Astrocyte of the cerebellum (primary cell): ENCODE measurements at regions not wholly inside any gene's neighbourhood (a gene's known extent, or its start where the extent isn't known, plus 50 kb on each side); places are given as distances from the start of the nearest gene placed in this dataset.

Experiments
- DNase-seq: peaks from one replicate; pipeline ENCODE4 v3.0.0-alpha.2; 2011; ENCODE audit warnings: low read depth
- H3K4me3 ChIP-seq: 2 replicates; pipeline ENCODE4 v1.5.1; 2011; ENCODE audit warnings: mild to moderate bottlenecking, low read depth, low read length, moderate library complexity
- in situ Hi-C: cut with HindIII; loops from 2 replicates; pipeline ENCODE4 v1.10.0; 2017; ENCODE audit warnings: low sequenced_read_pairs
- TF ChIP-seq, protein P1 (sequence below): IDR thresholded peaks from 2 replicates; pipeline ENCODE4 v1.5.1; 2012; ENCODE audit warnings: low read length, low read depth, moderate library complexity, mild to moderate bottlenecking; ENCODE audit errors: missing control alignments

- TF ChIP-seq, protein P1, sequence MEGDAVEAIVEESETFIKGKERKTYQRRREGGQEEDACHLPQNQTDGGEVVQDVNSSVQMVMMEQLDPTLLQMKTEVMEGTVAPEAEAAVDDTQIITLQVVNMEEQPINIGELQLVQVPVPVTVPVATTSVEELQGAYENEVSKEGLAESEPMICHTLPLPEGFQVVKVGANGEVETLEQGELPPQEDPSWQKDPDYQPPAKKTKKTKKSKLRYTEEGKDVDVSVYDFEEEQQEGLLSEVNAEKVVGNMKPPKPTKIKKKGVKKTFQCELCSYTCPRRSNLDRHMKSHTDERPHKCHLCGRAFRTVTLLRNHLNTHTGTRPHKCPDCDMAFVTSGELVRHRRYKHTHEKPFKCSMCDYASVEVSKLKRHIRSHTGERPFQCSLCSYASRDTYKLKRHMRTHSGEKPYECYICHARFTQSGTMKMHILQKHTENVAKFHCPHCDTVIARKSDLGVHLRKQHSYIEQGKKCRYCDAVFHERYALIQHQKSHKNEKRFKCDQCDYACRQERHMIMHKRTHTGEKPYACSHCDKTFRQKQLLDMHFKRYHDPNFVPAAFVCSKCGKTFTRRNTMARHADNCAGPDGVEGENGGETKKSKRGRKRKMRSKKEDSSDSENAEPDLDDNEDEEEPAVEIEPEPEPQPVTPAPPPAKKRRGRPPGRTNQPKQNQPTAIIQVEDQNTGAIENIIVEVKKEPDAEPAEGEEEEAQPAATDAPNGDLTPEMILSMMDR = no peak
- H3K4me3 ChIP-seq = no peak overlapping the region
- in situ Hi-C loops = no loop called here
- no peak for DNase-seq
Observed at GRCh38 chr1:214954617-214954949, 128.0 kb upstream of the KCNK2 start.

DNA sequence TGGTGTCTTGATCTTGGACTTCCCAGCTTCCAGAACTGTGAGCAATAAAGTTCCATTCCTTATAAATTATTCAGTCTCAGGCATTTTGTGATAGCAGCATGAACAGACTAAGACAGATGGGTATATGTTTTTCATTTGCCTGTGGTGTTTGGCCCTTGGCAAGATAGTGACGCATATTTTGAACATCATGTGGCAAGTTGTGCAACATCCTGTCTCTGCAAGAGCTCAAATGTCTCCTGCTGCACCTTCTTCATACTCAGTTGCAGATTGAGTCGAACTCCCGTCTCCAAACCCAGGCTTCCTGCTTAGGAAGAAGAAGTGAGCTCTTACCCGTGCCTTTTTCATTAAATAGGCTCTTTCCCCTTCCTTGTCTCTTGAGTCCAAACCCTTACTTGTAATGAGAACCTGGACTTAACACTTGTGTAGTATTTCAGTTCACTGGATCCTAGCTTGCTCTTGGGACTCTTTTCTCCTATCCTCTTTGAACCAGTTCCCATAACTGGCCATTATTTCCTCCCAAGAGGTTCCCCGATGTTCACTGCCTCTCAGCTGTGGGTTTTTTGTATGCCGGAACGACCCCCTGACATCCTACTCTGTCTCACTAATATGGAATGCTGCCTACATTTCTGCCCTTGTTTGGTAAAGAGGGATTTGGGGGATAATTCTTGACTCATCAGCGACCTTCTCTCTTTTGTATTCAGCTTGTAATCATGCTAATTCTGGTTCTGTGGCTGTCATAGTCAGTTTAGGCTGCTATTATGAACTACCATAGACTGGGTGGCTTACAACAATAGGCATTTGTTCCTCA, 125.0 kb upstream of the KCNK2 start:
- in situ Hi-C loops = no loop called here

GRCh38 chr1:214958486-214958885, 124.1 kb upstream of the KCNK2 start:
- in situ Hi-C loops = no loop called here
- TF ChIP-seq, protein P1 = no peak
- no peak overlapping the region for H3K4me3 ChIP-seq
- DNase-seq = no peak

More for the DNA sequence above, 125.0 kb upstream of the KCNK2 start:
- DNase-seq = peak; percentile 95
- H3K4me3 ChIP-seq = no peak overlapping the region
- TF ChIP-seq, protein P1 = no peak

DNA sequence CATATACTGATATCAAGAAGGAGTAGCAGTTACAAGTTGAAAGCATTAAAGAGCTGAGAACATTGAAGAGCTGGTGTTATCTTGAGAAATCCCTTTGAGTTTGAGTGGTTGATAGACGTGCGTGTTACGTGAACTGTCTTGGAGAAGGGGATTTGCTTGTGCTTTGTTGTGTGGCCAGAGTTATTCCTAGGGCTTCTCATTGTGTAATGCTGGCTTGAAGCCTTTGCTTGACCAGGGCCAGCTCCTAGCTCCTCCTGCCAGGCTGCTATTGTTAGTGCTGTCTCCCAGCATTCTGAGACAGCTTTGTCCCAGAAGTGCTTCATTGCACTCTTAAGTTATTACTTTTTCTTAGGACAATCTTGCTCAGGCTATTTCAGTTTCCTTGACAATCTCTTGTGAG, 116.2 kb upstream of the KCNK2 start:
- no peak overlapping the region for H3K4me3 ChIP-seq
- in situ Hi-C loops = no loop called here
- no peak for DNase-seq
- TF ChIP-seq, protein P1 = no peak

- in situ Hi-C loops = no loop called here
- no peak for DNase-seq
- TF ChIP-seq, protein P1 = no peak
- H3K4me3 ChIP-seq = no peak overlapping the region
Observed at GRCh38 chr1:214967865-214968575, 114.5 kb upstream of the KCNK2 start.

DNA sequence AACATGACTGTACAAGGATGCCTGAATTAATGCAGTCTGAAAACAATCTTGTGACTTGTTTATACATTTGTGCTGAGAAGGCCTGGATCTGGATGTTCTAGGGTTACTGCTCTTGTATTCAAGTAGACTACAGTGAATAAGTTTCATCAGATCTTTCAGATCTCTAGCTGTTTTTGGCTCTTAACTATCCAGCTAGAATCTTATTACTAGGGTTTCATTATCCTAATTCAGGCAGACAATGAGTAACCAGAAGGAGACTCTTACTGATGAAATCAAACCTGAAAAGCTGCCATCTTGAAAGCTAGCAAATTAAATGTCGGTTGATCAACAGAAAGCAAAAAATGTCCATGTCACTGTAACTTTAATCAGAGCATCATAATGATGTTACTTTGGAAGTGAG, 112.5 kb upstream of the KCNK2 start:
- TF ChIP-seq, protein P1 = no peak
- no peak for DNase-seq
- H3K4me3 ChIP-seq = no peak overlapping the region
- in situ Hi-C loops = no loop called here
